ENCODE measurements at regions not wholly inside any gene's neighbourhood (a gene's known extent, or its start where the extent isn't known, plus 50 kb on each side); places are given as distances from the start of the nearest gene placed in this dataset.

DNA sequence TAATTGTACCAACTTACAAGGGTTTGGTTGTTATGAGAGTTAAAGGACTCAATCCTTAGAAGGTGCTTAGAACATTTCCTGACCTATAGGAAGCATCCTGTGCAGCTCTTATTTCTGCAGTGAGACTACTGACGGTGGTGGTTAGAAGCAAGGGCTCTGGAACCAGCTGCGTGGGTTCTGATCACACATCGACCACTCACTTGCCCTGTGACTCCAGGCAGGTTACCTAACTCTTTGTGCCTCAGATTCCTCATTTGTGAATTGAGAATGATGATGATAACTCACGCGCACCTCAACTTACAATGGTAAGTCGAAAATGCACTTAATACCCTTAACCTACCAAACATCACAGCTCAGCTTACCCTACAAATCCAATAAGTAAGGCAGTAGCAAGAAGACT, 80.7 kb upstream of the SPATA12 start:
- no peaks in the 10 kb centered on the region for H3K27me3 ChIP-seq (ENCODE audit: insufficient read depth, low read length, poor library complexity)
- DNase-seq (no peak), ATAC-seq (ENCODE audit: insufficient read depth, low read depth) (0 out of 3 replicates have a peak, but pooled peaks have one; percentile 47)
- H4K20me1 ChIP-seq (ENCODE audit: insufficient read depth, low read length): no peaks in the 10 kb centered on the region
- H3K4me2 ChIP-seq (ENCODE audit: insufficient read depth, low read length): no peak overlapping the region
- H3K27ac ChIP-seq (ENCODE audit: low read length): no peak overlapping the region
- H3K9me3 ChIP-seq (ENCODE audit: insufficient read depth, low read length, severe bottlenecking): no peaks in the 10 kb centered on the region
- no peaks in the 10 kb centered on the region for H3K36me3 ChIP-seq (ENCODE audit: insufficient read depth, low read length)
- TF ChIP-seq EZH2 (IDR thresholded peaks at IDR 0.05; ENCODE audit: borderline replicate concordance, low read depth, low read length, severe bottlenecking) (no peak), CTCF (IDR thresholded peaks at IDR 0.05; ENCODE audit: borderline replicate concordance, extremely low read depth, low read length, poor library complexity, severe bottlenecking) (no peak)
- H3K79me2 ChIP-seq (ENCODE audit: insufficient read depth, low read length): no peaks in the 10 kb centered on the region
- H3K9ac ChIP-seq (ENCODE audit: low read depth, low read length): no peak overlapping the region
- H2AFZ ChIP-seq (ENCODE audit: low read depth, low read length): no peak overlapping the region
- H3K4me1 ChIP-seq (ENCODE audit: insufficient read depth, low read length): 0 out of 2 replicates have a peak, but pooled peaks cover 2% of the 10 kb centered on the region
- H3K4me3 ChIP-seq (ENCODE audit: low read depth in 1 of 2, low read length in 2 of 2): no peak overlapping the region

GRCh38 chr3:56977561-56977889, 82.9 kb upstream of the SPATA12 start:
- H3K27me3 ChIP-seq (ENCODE audit: insufficient read depth, low read length, poor library complexity): no peaks in the 10 kb centered on the region
- no peaks in the 10 kb centered on the region for H3K4me1 ChIP-seq (ENCODE audit: insufficient read depth, low read length)
- no peaks in the 10 kb centered on the region for H3K79me2 ChIP-seq (ENCODE audit: insufficient read depth, low read length)
- H4K20me1 ChIP-seq (ENCODE audit: insufficient read depth, low read length): no peaks in the 10 kb centered on the region
- ATAC-seq (ENCODE audit: insufficient read depth, low read depth): no peak
- no peaks in the 10 kb centered on the region for H3K9me3 ChIP-seq (ENCODE audit: insufficient read depth, low read length, severe bottlenecking)
- no peak for TF ChIP-seq CTCF (IDR thresholded peaks at IDR 0.05; ENCODE audit: borderline replicate concordance, extremely low read depth, low read length, poor library complexity, severe bottlenecking)
- no peak for TF ChIP-seq EZH2 (IDR thresholded peaks at IDR 0.05; ENCODE audit: borderline replicate concordance, low read depth, low read length, severe bottlenecking)
- no peaks in the 10 kb centered on the region for H3K36me3 ChIP-seq (ENCODE audit: insufficient read depth, low read length)
- no peak overlapping the region for H3K27ac ChIP-seq (ENCODE audit: low read length)
- H2AFZ ChIP-seq (ENCODE audit: low read depth, low read length): no peak overlapping the region
- H3K9ac ChIP-seq (ENCODE audit: low read depth, low read length): no peak overlapping the region
- H3K4me3 ChIP-seq (ENCODE audit: low read depth in 1 of 2, low read length in 2 of 2): no peak overlapping the region
- no peak overlapping the region for H3K4me2 ChIP-seq (ENCODE audit: insufficient read depth, low read length)
- no peak for DNase-seq

GRCh38 chr3:56976651-56977560, 83.6 kb upstream of the SPATA12 start:
- Histone ChIP-seq H3K27ac (ENCODE audit: low read length) (no peak overlapping the region), H3K36me3 (ENCODE audit: insufficient read depth, low read length) (no peaks in the 10 kb centered on the region), H3K4me2 (ENCODE audit: insufficient read depth, low read length) (no peak overlapping the region), H2AFZ (ENCODE audit: low read depth, low read length) (no peak overlapping the region), H3K9ac (ENCODE audit: low read depth, low read length) (no peak overlapping the region), H3K4me3 (ENCODE audit: low read depth in 1 of 2, low read length in 2 of 2) (no peak overlapping the region), H3K79me2 (ENCODE audit: insufficient read depth, low read length) (no peaks in the 10 kb centered on the region), H3K9me3 (ENCODE audit: insufficient read depth, low read length, severe bottlenecking) (no peaks in the 10 kb centered on the region), H3K27me3 (ENCODE audit: insufficient read depth, low read length, poor library complexity) (no peaks in the 10 kb centered on the region), H4K20me1 (ENCODE audit: insufficient read depth, low read length) (no peaks in the 10 kb centered on the region), H3K4me1 (ENCODE audit: insufficient read depth, low read length) (no peaks in the 10 kb centered on the region)
- DNase-seq: no peak
- TF ChIP-seq CTCF (IDR thresholded peaks at IDR 0.05; ENCODE audit: borderline replicate concordance, extremely low read depth, low read length, poor library complexity, severe bottlenecking) (no peak), EZH2 (IDR thresholded peaks at IDR 0.05; ENCODE audit: borderline replicate concordance, low read depth, low read length, severe bottlenecking) (no peak)
- no peak for ATAC-seq (ENCODE audit: insufficient read depth, low read depth)
